ENCODE measurements at regions not wholly inside any gene's neighbourhood (a gene's known extent, or its start where the extent isn't known, plus 50 kb on each side); places are given as distances from the start of the nearest gene placed in this dataset.
"Not testable (repeated sequence)": the region's sequence is repeated elsewhere in the genome, so short reads cannot be mapped to it uniquely, and the experiment has no call there.

GRCh38 chr12:27133022-27133590 is 50.7 kb upstream of the C12orf71 start:
- DNase-seq, result no peak

GRCh38 chr12:27140478-27140969 is 58.1 kb upstream of the C12orf71 start:
- no peak for DNase-seq

- peak in 33 of 56 donors; percentile 2 to 64 (median 19) for DNase-seq
Observed at GRCh38 chr12:27142101-27142721, 59.8 kb upstream of the C12orf71 start.

GRCh38 chr12:27143256-27144069 is 61.1 kb upstream of the C12orf71 start:
- no peak for DNase-seq

- not testable (repeated sequence) for DNase-seq
Observed at GRCh38 chr12:27145725-27146124, 63.3 kb upstream of the C12orf71 start.

- no peak for DNase-seq
Observed at GRCh38 chr12:27148373-27148772, 66.0 kb upstream of the C12orf71 start.

GRCh38 chr12:27148791-27149190 is 66.4 kb upstream of the C12orf71 start:
- DNase-seq, result no peak

GRCh38 chr12:27151479-27151878 is 69.1 kb upstream of the C12orf71 start:
- no peak for DNase-seq

GRCh38 chr12:27158297-27158696 is 75.9 kb upstream of the C12orf71 start:
- DNase-seq, result no peak

- DNase-seq, result no peak
Observed at GRCh38 chr12:27161458-27162228, 79.3 kb upstream of the C12orf71 start.

- no peak for DNase-seq
Observed at GRCh38 chr12:27162229-27162537, 79.8 kb upstream of the C12orf71 start.

GRCh38 chr12:27163048-27163715 is 80.8 kb upstream of the C12orf71 start:
- no peak for DNase-seq

- DNase-seq, result no peak
Observed at GRCh38 chr12:27163894-27164293, 80.2 kb upstream of the STK38L start.

GRCh38 chr12:27164330-27165040 is 79.6 kb upstream of the STK38L start:
- no peak for DNase-seq

GRCh38 chr12:27165958-27166357 is 78.1 kb upstream of the STK38L start:
- DNase-seq, result not testable (repeated sequence)

- not testable (repeated sequence) for DNase-seq
Observed at GRCh38 chr12:27171494-27171893, 72.6 kb upstream of the STK38L start.

GRCh38 chr12:27176765-27177164 is 67.3 kb upstream of the STK38L start:
- DNase-seq, result peak in 1 of 56 donors; percentile 21

- no peak for DNase-seq
Observed at GRCh38 chr12:27177706-27178105, 66.4 kb upstream of the STK38L start.

GRCh38 chr12:27178255-27178654 is 65.8 kb upstream of the STK38L start:
- no peak for DNase-seq

- no peak for DNase-seq
Observed at GRCh38 chr12:27178723-27179399, 65.2 kb upstream of the STK38L start.
